Endothelial cell of umbilical vein (primary cell): ENCODE measurements at regions not wholly inside any gene's neighbourhood (a gene's known extent, or its start where the extent isn't known, plus 50 kb on each side); places are given as distances from the start of the nearest gene placed in this dataset.

Source experiments
- CTCF ChIP-seq, 2 donors: IDR thresholded peaks; 1 replicate in 1 of 2; 2 replicates in 1 of 2; pipeline ENCODE4 v1.5.1; 2011; ENCODE audit warnings: low read length in 2 of 2, mild to moderate bottlenecking in 2 of 2, moderate library complexity in 2 of 2, control low read depth in 1 of 2, inconsistent platforms in 1 of 2, low read depth in 1 of 2; ENCODE audit not compliant: insufficient read depth in 1 of 2; ENCODE audit errors: extremely low read depth in 1 of 2
- EZH2 ChIP-seq: IDR thresholded peaks from 2 replicates; pipeline ENCODE4 v1.6.1; 2012; ENCODE audit warnings: borderline replicate concordance, low read depth, mild to moderate bottlenecking, moderate library complexity, low read length, inconsistent platforms; ENCODE audit not compliant: severe bottlenecking
- FOS ChIP-seq: IDR thresholded peaks from 2 replicates; pipeline ENCODE4 v1.6.1; 2011; ENCODE audit warnings: mild to moderate bottlenecking, low read length, moderate library complexity, borderline replicate concordance; ENCODE audit not compliant: insufficient read depth
- GATA2 ChIP-seq: IDR thresholded peaks from 2 replicates; pipeline ENCODE4 v1.7.0; 2011; ENCODE audit warnings: low read depth, mild to moderate bottlenecking, moderate library complexity, mixed read lengths, low read length; ENCODE audit not compliant: insufficient read length, insufficient read depth
- JUN ChIP-seq: IDR thresholded peaks from 2 replicates; pipeline ENCODE4 v1.6.1; 2011; ENCODE audit warnings: borderline replicate concordance, low read depth; ENCODE audit not compliant: insufficient read length, insufficient read depth
- MAX ChIP-seq: IDR thresholded peaks from 2 replicates; pipeline ENCODE4 v1.6.1; 2011; ENCODE audit not compliant: insufficient read depth, insufficient read length
- MYC ChIP-seq: IDR thresholded peaks from one replicate; pipeline ENCODE4 v1.6.1; 2011; ENCODE audit warnings: mild to moderate bottlenecking, low read depth, low read length
- POLR2A ChIP-seq: IDR thresholded peaks from 2 replicates; pipeline ENCODE4 v1.6.1; 2012; ENCODE audit warnings: low read depth, mild to moderate bottlenecking, control low read depth, low read length
- POLR2AphosphoS5 ChIP-seq: IDR thresholded peaks from 2 replicates; pipeline ENCODE4 v1.6.1; 2012; ENCODE audit warnings: low read depth, mild to moderate bottlenecking, control low read depth, low read length, moderate library complexity; ENCODE audit not compliant: insufficient read depth

- TF ChIP-seq CTCF (IDR thresholded peaks at IDR 0.05; ENCODE audit: extremely low read depth in 1 of 2, insufficient read depth in 1 of 2, low read depth in 1 of 2, low read length in 2 of 2) (no peak), POLR2AphosphoS5 (no peak), EZH2 (no peak), POLR2A (no peak), MYC (no peak), MAX (no peak), FOS (no peak), JUN (no peak), GATA2 (no peak)
Measured at GRCh38 chr4:132767901-132768300, 381.2 kb upstream of the PCDH10 start.
